ENCODE measurements at regions not wholly inside any gene's neighbourhood (a gene's known extent, or its start where the extent isn't known, plus 50 kb on each side); places are given as distances from the start of the nearest gene placed in this dataset.

DNA sequence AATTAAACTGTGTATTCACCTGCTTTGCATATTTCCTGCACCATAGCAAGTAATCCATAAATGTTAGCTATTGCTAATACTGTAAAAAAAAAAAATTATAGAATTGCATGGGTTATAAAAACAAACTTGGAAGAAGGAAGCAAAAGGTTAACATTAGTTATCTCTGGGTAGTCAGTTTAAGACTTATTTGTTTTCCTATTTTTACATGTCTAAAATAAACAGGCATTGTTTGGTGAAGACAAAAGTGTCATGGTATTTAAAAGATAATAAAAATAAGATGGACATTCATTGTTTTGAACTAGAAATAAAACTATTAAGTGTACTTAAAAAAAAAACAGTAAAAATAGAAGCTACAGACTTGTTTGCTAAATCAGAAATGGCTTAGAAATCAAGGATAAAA, 313.8 kb downstream of the SOX9 start:
- TF ChIP-seq CTCF (IDR thresholded peaks at IDR 0.05) (no peak), POLR2A (IDR thresholded peaks at IDR 0.05) (no peak)

All from testis (tissue), 2 donors.